ENCODE measurements at regions not wholly inside any gene's neighbourhood (a gene's known extent, or its start where the extent isn't known, plus 50 kb on each side); places are given as distances from the start of the nearest gene placed in this dataset.

GRCh38 chr1:75996196-75996595 is 64.0 kb upstream of the ASB17 start:
- TF ChIP-seq, protein P1, sequence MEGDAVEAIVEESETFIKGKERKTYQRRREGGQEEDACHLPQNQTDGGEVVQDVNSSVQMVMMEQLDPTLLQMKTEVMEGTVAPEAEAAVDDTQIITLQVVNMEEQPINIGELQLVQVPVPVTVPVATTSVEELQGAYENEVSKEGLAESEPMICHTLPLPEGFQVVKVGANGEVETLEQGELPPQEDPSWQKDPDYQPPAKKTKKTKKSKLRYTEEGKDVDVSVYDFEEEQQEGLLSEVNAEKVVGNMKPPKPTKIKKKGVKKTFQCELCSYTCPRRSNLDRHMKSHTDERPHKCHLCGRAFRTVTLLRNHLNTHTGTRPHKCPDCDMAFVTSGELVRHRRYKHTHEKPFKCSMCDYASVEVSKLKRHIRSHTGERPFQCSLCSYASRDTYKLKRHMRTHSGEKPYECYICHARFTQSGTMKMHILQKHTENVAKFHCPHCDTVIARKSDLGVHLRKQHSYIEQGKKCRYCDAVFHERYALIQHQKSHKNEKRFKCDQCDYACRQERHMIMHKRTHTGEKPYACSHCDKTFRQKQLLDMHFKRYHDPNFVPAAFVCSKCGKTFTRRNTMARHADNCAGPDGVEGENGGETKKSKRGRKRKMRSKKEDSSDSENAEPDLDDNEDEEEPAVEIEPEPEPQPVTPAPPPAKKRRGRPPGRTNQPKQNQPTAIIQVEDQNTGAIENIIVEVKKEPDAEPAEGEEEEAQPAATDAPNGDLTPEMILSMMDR (conservative IDR thresholded peaks at IDR 0.05; ENCODE audit: low read length): no peak
- no peak for TF ChIP-seq EZH2phosphoT487 (IDR thresholded peaks at IDR 0.05; ENCODE audit: borderline replicate concordance, low read depth, low read length)

Measured in OCI-LY7 (cell line).